ENCODE measurements at regions not wholly inside any gene's neighbourhood (a gene's known extent, or its start where the extent isn't known, plus 50 kb on each side); places are given as distances from the start of the nearest gene placed in this dataset.

GRCh38 chr13:82566864-82567263 is 1315.4 kb downstream of the SLITRK1 start:
- no peak for TF ChIP-seq EZH2 (IDR thresholded peaks at IDR 0.05)
- no peak for TF ChIP-seq POLR2AphosphoS5 (IDR thresholded peaks at IDR 0.05; ENCODE audit: borderline replicate concordance, low read depth, low read length)
- TF ChIP-seq FOXP2 (optimal IDR thresholded peaks at IDR 0.05; ENCODE audit: control extremely low read depth, extremely low read length, insufficient read depth) = no peak

All from SK-N-MC (cell line).